Thyroid gland (tissue), 4 donors: ENCODE measurements at regions not wholly inside any gene's neighbourhood (a gene's known extent, or its start where the extent isn't known, plus 50 kb on each side); places are given as distances from the start of the nearest gene placed in this dataset.

ENCODE experiments used
- CTCF ChIP-seq, 6 experiments: fragments of 200-600 bp in 3 of 6; fragments of 450-650 bp in 3 of 6; sonication (generic) in 3 of 6; IDR thresholded peaks; one replicate each; pipeline ENCODE4 v1.5.1; 2016 to 2019; ENCODE audit warnings: antibody characterized with exemption in 6 of 6, mild to moderate bottlenecking in 2 of 6, inconsistent platforms in 1 of 6, moderate library complexity in 1 of 6
- POLR2A ChIP-seq, 2 donors: fragments of 450-650 bp; IDR thresholded peaks; one replicate each; pipeline ENCODE4 v1.6.1; 2017; ENCODE audit warnings: antibody characterized with exemption in 2 of 2, mild to moderate bottlenecking in 2 of 2, moderate library complexity in 1 of 2

GRCh38 chr11:106533046-106533445, 455.6 kb downstream of the AASDHPPT start:
- no peak for TF ChIP-seq CTCF (IDR thresholded peaks at IDR 0.05)
- no peak for TF ChIP-seq POLR2A (IDR thresholded peaks at IDR 0.05)
